ENCODE measurements at regions not wholly inside any gene's neighbourhood (a gene's known extent, or its start where the extent isn't known, plus 50 kb on each side); places are given as distances from the start of the nearest gene placed in this dataset.

DNA sequence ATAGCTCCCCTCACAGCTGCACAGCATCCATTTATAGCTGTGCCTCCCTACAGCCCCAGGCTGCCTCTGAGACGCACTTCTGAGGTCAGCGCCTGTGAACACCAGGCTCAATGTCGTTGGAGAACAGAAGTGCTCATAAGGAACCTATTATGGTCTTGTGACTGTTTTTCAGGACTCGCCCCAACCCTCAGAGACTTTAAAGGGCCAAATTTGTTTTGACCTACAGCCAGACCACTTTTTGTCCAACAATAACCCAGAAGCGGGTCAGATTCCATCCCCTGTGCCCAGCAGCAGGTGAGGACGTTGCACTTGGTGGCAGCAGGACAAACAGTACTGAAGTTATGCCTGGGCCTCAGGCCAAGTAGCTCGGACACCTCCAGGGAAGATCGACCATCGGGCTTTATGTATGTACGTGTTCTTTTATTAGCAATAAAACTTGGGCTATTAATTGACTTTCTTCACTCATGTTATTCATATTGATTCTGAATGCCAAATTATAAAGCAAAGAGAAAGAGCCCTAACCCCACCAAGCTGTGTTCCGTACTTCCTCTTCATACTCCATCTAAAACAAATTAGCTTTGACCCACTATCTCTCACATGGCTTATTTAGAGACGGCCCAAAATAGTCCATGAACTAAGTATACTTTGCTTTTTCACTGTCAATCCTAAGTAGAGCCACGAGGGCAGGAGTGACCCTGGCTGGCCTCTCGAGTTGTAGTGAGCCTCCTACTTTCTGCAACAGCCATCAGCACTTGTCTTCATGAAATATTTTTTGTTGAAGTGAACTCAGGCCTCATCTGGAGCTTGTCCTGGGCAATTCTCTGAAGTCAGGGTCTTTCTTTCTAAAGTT is 92.3 kb upstream of the PAX6 start:
- DNase-seq (ENCODE audit: low spot score) = no peak

DNA sequence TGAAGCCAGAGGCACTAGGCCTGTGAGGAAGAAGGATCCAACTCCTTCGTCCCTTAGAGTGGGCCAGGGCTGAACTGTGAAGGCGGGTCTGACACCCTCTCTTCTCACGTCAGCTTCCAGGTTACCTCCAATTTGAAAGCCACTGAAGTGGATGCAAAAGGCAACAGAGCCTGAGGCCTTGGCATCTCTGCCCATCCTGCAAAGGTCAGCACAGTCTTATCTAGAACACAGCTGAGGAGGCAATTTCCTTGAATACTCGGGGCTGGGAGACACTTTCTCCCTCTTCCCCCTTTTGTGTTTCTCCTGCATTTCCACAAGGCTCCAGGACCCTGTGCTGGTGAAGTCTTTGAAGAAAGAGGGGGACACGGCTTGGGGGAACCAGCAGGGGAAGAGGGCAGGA is 91.6 kb upstream of the PAX6 start:
- DNase-seq (ENCODE audit: low spot score) = no peak

GRCh38 chr11:31895926-31896325 is 84.8 kb upstream of the PAX6 start:
- DNase-seq (ENCODE audit: low spot score) = no peak

DNA sequence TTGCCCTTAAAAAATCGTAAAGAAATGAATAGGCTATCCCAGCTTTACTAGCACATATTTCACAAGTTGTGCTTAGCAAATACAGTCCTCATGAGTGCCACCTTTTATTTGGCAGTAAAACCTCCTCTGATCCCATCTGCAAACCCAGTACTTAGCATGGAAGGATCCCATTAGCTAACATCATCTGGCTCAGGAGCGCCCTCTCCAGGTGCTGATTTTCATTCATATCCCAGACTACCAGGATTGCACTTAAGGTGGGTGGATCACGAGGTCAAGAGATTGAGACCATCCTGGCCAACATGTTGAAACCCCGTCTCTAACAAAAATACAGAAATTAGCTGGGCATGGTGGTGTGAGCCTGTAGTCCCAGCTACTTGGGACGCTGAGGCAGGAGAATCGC is 76.1 kb upstream of the PAX6 start:
- no peak for DNase-seq (ENCODE audit: low spot score)

DNA sequence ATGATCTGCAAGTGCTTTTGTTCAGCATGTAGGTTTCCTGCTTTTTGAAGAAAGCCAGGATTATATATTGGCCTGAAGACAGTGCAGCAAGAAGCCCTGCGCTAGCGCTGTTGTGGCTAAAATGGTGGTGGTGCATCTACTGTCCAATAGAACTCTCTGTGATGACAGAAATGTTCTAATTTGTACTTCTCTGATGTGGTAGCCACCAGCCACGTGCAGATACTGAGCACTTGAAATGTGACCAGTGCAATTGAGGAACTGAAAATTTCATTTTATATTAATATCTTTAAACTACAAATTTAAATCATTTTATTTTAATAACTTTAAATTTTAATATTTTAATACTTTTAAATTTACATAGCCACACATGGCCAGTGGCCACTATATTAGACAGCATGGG is 73.0 kb upstream of the PAX6 start:
- no peak for DNase-seq (ENCODE audit: low spot score)

DNA sequence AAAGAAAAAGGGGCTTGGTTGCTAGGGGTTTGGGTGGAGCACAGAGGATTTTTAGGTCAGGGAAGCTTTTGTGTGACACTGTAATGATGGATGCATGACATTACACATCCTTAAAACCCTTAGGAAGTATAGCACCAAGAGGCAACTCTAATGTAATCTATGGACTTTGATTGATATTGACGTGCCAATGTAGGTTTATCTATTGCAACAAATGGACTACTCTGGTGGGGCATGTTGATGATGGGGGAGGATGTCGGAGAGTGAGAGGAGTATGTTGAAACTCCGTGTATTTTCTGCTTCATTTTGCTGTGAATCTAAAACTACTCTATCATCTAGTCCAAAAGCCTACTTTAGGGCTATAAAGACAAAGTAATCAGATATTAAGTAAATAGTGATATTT is 72.3 kb upstream of the PAX6 start:
- no peak for DNase-seq (ENCODE audit: low spot score)

- peak; percentile 13 for DNase-seq (ENCODE audit: low spot score)
These were observed 71.8 kb upstream of the PAX6 start for GRCh38 chr11:31882951-31883392.

- no peak for DNase-seq (ENCODE audit: low spot score)
These were observed 70.7 kb upstream of the PAX6 start for GRCh38 chr11:31881825-31882224.

DNA sequence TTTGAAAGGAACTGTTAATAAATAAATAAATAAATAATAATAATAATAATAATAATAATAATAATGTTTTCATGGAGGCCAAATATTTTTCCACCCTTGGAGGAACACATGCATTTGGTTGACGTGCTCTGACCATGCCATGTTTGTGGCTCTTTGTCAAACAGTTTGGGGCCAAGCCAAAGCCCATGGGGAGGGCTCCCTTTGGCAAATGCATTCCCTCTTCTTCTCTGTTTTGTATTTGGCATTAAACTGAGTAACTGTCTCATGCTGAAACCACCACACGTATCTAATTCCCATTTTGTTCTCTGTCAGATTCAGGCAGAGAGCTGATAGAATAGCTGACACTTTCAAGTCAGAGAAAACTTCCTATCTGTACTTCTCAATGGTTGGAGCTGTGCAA is 68.6 kb upstream of the PAX6 start:
- no peak for DNase-seq (ENCODE audit: low spot score)

DNA sequence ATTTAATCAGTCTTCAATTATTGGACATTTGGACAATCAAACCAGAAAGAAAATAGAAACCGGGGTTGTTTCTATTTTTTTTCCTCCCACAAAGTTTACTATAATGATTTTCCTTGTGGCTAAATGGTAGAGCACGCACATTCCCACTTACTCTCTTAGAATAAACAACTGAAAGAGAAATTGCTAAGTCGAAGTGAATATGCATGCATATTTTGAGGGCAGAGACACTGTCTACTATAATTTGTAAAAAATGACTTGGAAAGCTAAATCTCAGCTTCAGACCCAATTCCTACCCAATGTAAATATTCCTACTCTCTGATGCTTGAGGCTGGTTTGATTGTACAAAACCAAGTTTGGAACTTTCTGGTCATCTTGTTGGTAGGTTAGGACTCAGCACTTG is 66.7 kb upstream of the PAX6 start:
- DNase-seq (ENCODE audit: low spot score) = no peak

GRCh38 chr11:31877083-31877482 is 66.0 kb upstream of the PAX6 start:
- no peak for DNase-seq (ENCODE audit: low spot score)

DNA sequence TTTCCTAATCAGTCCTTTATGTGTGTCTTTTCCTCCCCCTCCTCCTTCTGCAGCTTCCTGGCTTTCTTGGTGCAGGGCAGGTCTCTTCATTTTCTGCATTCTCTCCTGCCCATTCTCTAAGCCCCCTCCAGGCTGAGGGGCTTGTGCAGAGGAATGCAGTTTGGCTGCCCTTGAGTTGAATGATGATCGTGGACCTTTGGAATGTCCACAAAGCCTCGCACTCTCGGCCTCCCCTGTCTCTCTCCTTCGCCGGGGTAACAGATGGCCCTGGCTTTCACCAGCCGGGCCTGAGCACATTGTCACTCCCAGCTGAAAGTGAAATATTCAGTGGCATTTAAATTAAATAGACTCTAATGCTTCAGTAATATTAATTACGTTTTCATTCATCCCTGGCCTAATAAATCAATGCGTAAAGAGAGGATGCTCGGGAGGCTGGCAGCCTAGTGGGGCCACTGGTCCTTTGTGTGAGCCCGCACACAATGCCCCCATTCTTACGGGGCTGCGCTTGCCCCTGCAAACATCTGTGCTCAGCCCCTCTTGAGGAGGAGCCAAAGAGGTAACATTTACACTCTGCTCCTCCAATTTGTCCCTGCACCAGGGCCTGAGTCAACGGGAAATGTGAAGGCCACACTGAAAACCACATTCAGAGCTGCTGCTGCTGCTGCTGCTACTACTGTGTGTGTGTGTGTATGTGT is 64.9 kb upstream of the PAX6 start:
- no peak for DNase-seq (ENCODE audit: low spot score)

- no peak for DNase-seq (ENCODE audit: low spot score)
These were observed 63.6 kb upstream of the PAX6 start for GRCh38 chr11:31874631-31875191.

GRCh38 chr11:31873124-31873523 is 62.0 kb upstream of the PAX6 start:
- no peak for DNase-seq (ENCODE audit: low spot score)

DNA sequence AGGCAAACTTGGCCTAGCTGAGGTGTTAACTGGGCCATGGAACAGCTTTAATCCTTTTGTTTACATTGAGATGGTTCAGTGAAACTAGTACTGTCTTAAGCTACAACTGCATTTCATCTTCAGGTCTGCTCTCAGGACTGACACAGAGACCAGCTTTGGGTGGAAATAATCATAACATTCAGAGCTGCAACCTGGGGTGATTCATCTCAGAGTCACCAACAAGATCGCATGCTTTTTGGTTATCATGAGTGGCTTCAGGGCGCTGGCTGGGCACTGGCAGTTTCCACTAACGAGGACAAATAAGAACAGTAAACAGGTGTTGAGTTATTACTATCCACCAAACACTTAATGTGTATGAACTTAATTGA is 60.9 kb upstream of the PAX6 start:
- peak; percentile 77 for DNase-seq (ENCODE audit: low spot score)

- DNase-seq (ENCODE audit: low spot score) = no peak
These were observed 60.4 kb upstream of the PAX6 start for GRCh38 chr11:31871310-31872075.

- peak; percentile 58 for DNase-seq (ENCODE audit: low spot score)
These were observed 59.6 kb upstream of the PAX6 start for GRCh38 chr11:31870609-31871309.

DNA sequence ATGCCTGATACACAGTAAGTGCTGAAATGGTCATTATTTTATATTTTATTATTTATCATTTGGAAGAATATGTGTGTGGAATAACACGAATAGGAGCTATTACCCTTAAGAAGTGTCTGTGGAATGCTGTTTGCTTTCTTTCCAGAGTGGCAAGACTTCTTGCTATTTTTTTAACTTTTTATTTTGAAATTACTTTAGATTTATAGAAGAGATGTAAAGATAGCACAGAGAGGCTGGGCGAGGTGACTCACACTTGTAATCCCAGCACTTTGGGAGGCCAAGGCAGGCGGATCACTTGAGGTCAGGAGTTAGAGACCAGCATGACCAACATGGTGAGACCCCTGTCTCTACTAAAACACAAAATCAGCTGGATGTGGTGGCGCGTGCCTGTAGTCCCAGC is 58.9 kb upstream of the PAX6 start:
- no peak for DNase-seq (ENCODE audit: low spot score)

DNA sequence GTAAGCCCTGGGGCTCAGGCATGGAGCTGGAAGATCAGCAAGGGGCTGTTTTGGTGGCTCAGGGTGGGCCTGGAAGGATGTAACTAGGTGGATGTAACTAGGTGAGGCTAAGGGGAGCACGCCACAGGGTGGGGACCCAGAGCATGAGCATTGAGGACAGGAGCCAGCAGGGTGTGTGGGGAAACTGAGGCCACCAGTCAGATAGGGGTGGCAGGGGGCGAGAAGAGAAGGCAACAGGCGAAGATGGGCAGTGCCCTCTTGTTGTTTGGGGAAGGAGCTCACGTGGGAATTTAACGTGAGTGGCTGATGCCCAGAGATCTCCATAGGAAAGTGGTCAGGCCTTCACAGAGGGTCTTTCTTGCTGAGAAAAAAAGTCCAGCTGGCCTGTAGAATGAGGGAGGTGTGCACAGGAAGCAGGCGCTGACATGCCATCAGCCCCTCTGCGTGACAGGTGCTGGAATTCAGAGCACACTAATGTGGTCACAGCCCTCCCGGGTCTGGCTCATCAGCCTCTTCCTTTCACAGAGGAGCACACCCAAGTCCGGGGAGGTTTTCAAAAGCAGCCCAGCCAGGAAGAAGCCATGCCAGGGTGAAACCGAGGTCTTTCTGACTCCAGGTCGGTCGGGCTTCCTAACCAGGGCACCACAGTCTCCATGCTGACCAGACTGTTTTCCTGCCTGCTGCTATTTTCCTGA is 54.6 kb upstream of the PAX6 start:
- DNase-seq (ENCODE audit: low spot score) = no peak

GRCh38 chr11:31863170-31863832 is 52.2 kb upstream of the PAX6 start:
- no peak for DNase-seq (ENCODE audit: low spot score)

DNA sequence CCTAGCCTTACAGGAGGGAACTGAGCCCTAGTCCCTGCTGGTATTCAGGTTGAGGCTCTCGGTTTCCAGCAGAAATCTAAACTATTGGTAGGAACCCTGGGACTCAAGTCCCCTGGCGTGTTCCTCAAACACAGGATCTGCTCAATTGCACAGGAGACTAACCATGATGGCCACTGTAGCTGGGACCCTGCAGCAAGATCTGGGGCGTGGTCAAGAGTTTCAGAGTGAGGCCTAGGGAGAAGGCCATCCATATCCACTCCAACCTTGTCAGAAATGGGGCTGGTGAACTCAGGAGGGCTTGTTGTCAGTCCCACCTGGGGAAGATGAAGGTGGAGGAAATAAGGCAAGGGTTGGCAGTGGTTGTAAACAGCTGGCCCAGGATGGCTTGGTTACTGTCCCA is 49.9 kb upstream of the PAX6 start:
- no peak for DNase-seq (ENCODE audit: low spot score)

Data from kidney tubule cell (primary cell).